ENCODE measurements at regions not wholly inside any gene's neighbourhood (a gene's known extent, or its start where the extent isn't known, plus 50 kb on each side); places are given as distances from the start of the nearest gene placed in this dataset.

GRCh38 chr12:92486443-92487137 lies 216.2 kb upstream of the PLEKHG7 start:
- intact Hi-C loops (cut with micrococcal nuclease), result no loop called here
- ChIA-PET POLR2A (ENCODE audit: partially characterized antibody) (interaction anchor here (0.7 kb wide), 1 partner anchor 188 kb away, joined by 4 read pairs; no protein-coding TSS in a partner anchor), CTCF (ENCODE audit: partially characterized antibody) (interaction anchor here (0.9 to 1.6 kb wide), 3 partner anchors 9 to 79 kb away, joined by 3 to 5 read pairs (median 3); no protein-coding TSS in a partner anchor)
- Mint-ChIP-seq H3K27me3 (no peaks in the 10 kb centered on the region), H3K36me3 (peaks cover 0 to 4% of the 10 kb centered on the region in 2 donors), H3K4me3 (no peak overlapping the region), H3K27ac (no peak overlapping the region), H3K4me1 (peaks cover 0 to 9% (median 4%) of the 10 kb centered on the region in 4 donors), H3K9me3 (peaks cover 0 to 5% (median 3%) of the 10 kb centered on the region in 8 donors)
- Histone ChIP-seq H3K4me3 (ENCODE audit: low read length in 2 of 2) (no peak overlapping the region), H3K4me1 (ENCODE audit: insufficient read depth, low read length) (no peaks in the 10 kb centered on the region), H3K27ac (ENCODE audit: low read depth, low read length) (no peak overlapping the region), H3K36me3 (ENCODE audit: insufficient read depth, low read length) (no peaks in the 10 kb centered on the region), H3K9me3 (ENCODE audit: control insufficient read depth in 1 of 2, low read length in 2 of 2) (no peaks in the 10 kb centered on the region), H3K27me3 (ENCODE audit: insufficient read depth, low read length) (no peaks in the 10 kb centered on the region)
- DNase-seq, result no peak

GRCh38 chr12:92485351-92486348 lies 217.1 kb upstream of the PLEKHG7 start:
- H3K36me3 Mint-ChIP-seq, result no peaks in the 10 kb centered on the region
- H3K27ac ChIP-seq (ENCODE audit: low read depth, low read length), result no peak overlapping the region
- H3K4me3 Mint-ChIP-seq, result no peak overlapping the region
- no peak overlapping the region for H3K4me3 ChIP-seq (ENCODE audit: low read length in 2 of 2)
- H3K27me3 Mint-ChIP-seq, result no peaks in the 10 kb centered on the region
- CTCF ChIA-PET (ENCODE audit: partially characterized antibody), result interaction anchor here (0.9 to 1.6 kb wide), 2 partner anchors 10 to 18 kb away, joined by 3 read pairs; no protein-coding TSS in a partner anchor
- DNase-seq, result no peak
- intact Hi-C loops (cut with micrococcal nuclease), result no loop called here
- H3K4me1 Mint-ChIP-seq, result peaks cover 0 to 9% (median 4%) of the 10 kb centered on the region in 4 donors
- H3K4me1 ChIP-seq (ENCODE audit: insufficient read depth, low read length), result no peaks in the 10 kb centered on the region
- no peaks in the 10 kb centered on the region for H3K27me3 ChIP-seq (ENCODE audit: insufficient read depth, low read length)
- H3K27ac Mint-ChIP-seq, result peak overlapping the region in 4 of 7 donors; percentile 3 to 77 (median 24)
- no peaks in the 10 kb centered on the region for H3K36me3 ChIP-seq (ENCODE audit: insufficient read depth, low read length)
- POLR2A ChIA-PET (ENCODE audit: partially characterized antibody), result interaction anchor here (0.7 kb wide), 1 partner anchor 187 kb away, joined by 4 read pairs; no protein-coding TSS in a partner anchor
- peaks cover 0 to 5% (median 0%) of the 10 kb centered on the region in 8 donors for H3K9me3 Mint-ChIP-seq
- no peaks in the 10 kb centered on the region for H3K9me3 ChIP-seq (ENCODE audit: control insufficient read depth in 1 of 2, low read length in 2 of 2)

- Histone ChIP-seq H3K36me3 (ENCODE audit: insufficient read depth, low read length) (no peaks in the 10 kb centered on the region), H3K4me1 (ENCODE audit: insufficient read depth, low read length) (no peaks in the 10 kb centered on the region), H3K27me3 (ENCODE audit: insufficient read depth, low read length) (no peaks in the 10 kb centered on the region), H3K27ac (ENCODE audit: low read depth, low read length) (no peak overlapping the region), H3K9me3 (ENCODE audit: control insufficient read depth in 1 of 2, low read length in 2 of 2) (no peaks in the 10 kb centered on the region), H3K4me3 (ENCODE audit: low read length in 2 of 2) (no peak overlapping the region)
- Mint-ChIP-seq H3K4me1 (peaks cover 0 to 9% (median 3%) of the 10 kb centered on the region in 4 donors), H3K9me3 (peaks cover 0 to 5% (median 0%) of the 10 kb centered on the region in 8 donors), H3K27me3 (no peaks in the 10 kb centered on the region), H3K27ac (no peak overlapping the region), H3K36me3 (peaks cover 0 to 3% of the 10 kb centered on the region in 2 donors), H3K4me3 (no peak overlapping the region)
- POLR2A ChIA-PET (ENCODE audit: partially characterized antibody), result no interaction called here
- CTCF ChIA-PET (ENCODE audit: partially characterized antibody), result interaction anchor here (0.9 kb wide), 1 partner anchor 10 kb away, joined by 3 read pairs; no protein-coding TSS in a partner anchor
- intact Hi-C loops (cut with micrococcal nuclease), result no loop called here
- no peak for DNase-seq
These were observed 220.2 kb upstream of the PLEKHG7 start for GRCh38 chr12:92482599-92482998.

GRCh38 chr12:92481066-92481465 lies 221.7 kb upstream of the PLEKHG7 start:
- H3K36me3 ChIP-seq (ENCODE audit: insufficient read depth, low read length), result no peaks in the 10 kb centered on the region
- H3K4me1 Mint-ChIP-seq, result peaks cover 0 to 9% (median 3%) of the 10 kb centered on the region in 4 donors

GRCh38 chr12:92478692-92479091 lies 224.1 kb upstream of the PLEKHG7 start:
- Histone ChIP-seq H3K27me3 (ENCODE audit: insufficient read depth, low read length) (no peaks in the 10 kb centered on the region), H3K4me3 (ENCODE audit: low read length in 2 of 2) (no peak overlapping the region), H3K36me3 (ENCODE audit: insufficient read depth, low read length) (no peaks in the 10 kb centered on the region), H3K27ac (ENCODE audit: low read depth, low read length) (no peak overlapping the region), H3K9me3 (ENCODE audit: control insufficient read depth in 1 of 2, low read length in 2 of 2) (no peaks in the 10 kb centered on the region), H3K4me1 (ENCODE audit: insufficient read depth, low read length) (no peaks in the 10 kb centered on the region)
- Mint-ChIP-seq H3K27ac (peak overlapping the region in 1 of 7 donors; percentile 15), H3K27me3 (no peaks in the 10 kb centered on the region), H3K9me3 (peaks cover 0 to 7% (median 0%) of the 10 kb centered on the region in 8 donors), H3K4me3 (no peak overlapping the region), H3K4me1 (no peaks in the 10 kb centered on the region), H3K36me3 (peaks cover 0 to 3% of the 10 kb centered on the region in 2 donors)
- no peak for DNase-seq
- ChIA-PET POLR2A (ENCODE audit: partially characterized antibody) (no interaction called here), CTCF (ENCODE audit: partially characterized antibody) (no interaction called here)
- intact Hi-C loops (cut with micrococcal nuclease), result no loop called here

More at GRCh38 chr12:92481066-92481465, 221.7 kb upstream of the PLEKHG7 start:
- ChIA-PET CTCF (ENCODE audit: partially characterized antibody) (no interaction called here), POLR2A (ENCODE audit: partially characterized antibody) (interaction anchor here (1.2 kb wide), 1 partner anchor 77 kb away, joined by 3 read pairs; no protein-coding TSS in a partner anchor)
- intact Hi-C loops (cut with micrococcal nuclease), result no loop called here
- no peaks in the 10 kb centered on the region for H3K27me3 Mint-ChIP-seq
- H3K9me3 Mint-ChIP-seq, result peaks cover 0 to 5% (median 0%) of the 10 kb centered on the region in 8 donors
- H3K4me3 Mint-ChIP-seq, result no peak overlapping the region
- H3K36me3 Mint-ChIP-seq, result peaks cover 0 to 3% of the 10 kb centered on the region in 2 donors
- no peak overlapping the region for H3K4me3 ChIP-seq (ENCODE audit: low read length in 2 of 2)
- H3K9me3 ChIP-seq (ENCODE audit: control insufficient read depth in 1 of 2, low read length in 2 of 2), result no peaks in the 10 kb centered on the region
- H3K27ac ChIP-seq (ENCODE audit: low read depth, low read length), result no peak overlapping the region
- no peaks in the 10 kb centered on the region for H3K27me3 ChIP-seq (ENCODE audit: insufficient read depth, low read length)
- H3K27ac Mint-ChIP-seq, result no peak overlapping the region
- DNase-seq, result no peak
- H3K4me1 ChIP-seq (ENCODE audit: insufficient read depth, low read length), result no peaks in the 10 kb centered on the region

GRCh38 chr12:92476844-92477243 lies 225.9 kb upstream of the PLEKHG7 start:
- peaks cover 0 to 5% (median 0%) of the 10 kb centered on the region in 8 donors for H3K9me3 Mint-ChIP-seq
- Histone ChIP-seq H3K4me3 (ENCODE audit: low read length in 2 of 2) (no peak overlapping the region), H3K36me3 (ENCODE audit: insufficient read depth, low read length) (no peaks in the 10 kb centered on the region), H3K27ac (ENCODE audit: low read depth, low read length) (no peak overlapping the region), H3K27me3 (ENCODE audit: insufficient read depth, low read length) (no peaks in the 10 kb centered on the region), H3K9me3 (ENCODE audit: control insufficient read depth in 1 of 2, low read length in 2 of 2) (no peaks in the 10 kb centered on the region), H3K4me1 (ENCODE audit: insufficient read depth, low read length) (no peaks in the 10 kb centered on the region)
- H3K27me3 Mint-ChIP-seq, result no peaks in the 10 kb centered on the region
- CTCF ChIA-PET (ENCODE audit: partially characterized antibody), result no interaction called here
- DNase-seq, result no peak
- no peak overlapping the region for H3K4me3 Mint-ChIP-seq
- peaks cover 0 to 3% of the 10 kb centered on the region in 2 donors for H3K36me3 Mint-ChIP-seq
- H3K27ac Mint-ChIP-seq, result no peak overlapping the region
- POLR2A ChIA-PET (ENCODE audit: partially characterized antibody), result no interaction called here
- intact Hi-C loops (cut with micrococcal nuclease), result no loop called here
- no peaks in the 10 kb centered on the region for H3K4me1 Mint-ChIP-seq
